OCI-LY3 (cell line): ENCODE measurements at regions not wholly inside any gene's neighbourhood (a gene's known extent, or its start where the extent isn't known, plus 50 kb on each side); places are given as distances from the start of the nearest gene placed in this dataset.

ENCODE experiments used
- H2AFZ ChIP-seq: fragments of 200-600, 300-600 bp; shearing (Covaris generic); 2 replicates; pipeline ENCODE4 v1.6.0; 2014; ENCODE audit warnings: antibody characterized with exemption, low read depth, low read length
- H3K27ac ChIP-seq: fragments of 200-600, 300-600 bp; sonication (generic); 2 replicates; pipeline ENCODE4 v1.5.1; 2014; ENCODE audit warnings: mild to moderate bottlenecking, low read length, moderate library complexity, mixed read lengths
- H3K27me3 ChIP-seq: fragments of 200-600, 300-600 bp; sonication (generic); 2 replicates; pipeline ENCODE4 v1.6.1; 2014; ENCODE audit warnings: low read depth, low read length, mixed read lengths
- H3K36me3 ChIP-seq: fragments of 200-600, 300-600 bp; sonication (generic); replicated peaks from 2 replicates; pipeline ENCODE3; 2014; ENCODE audit warnings: low read depth, low read length, mixed read lengths
- H3K4me1 ChIP-seq: fragments of 300-600, 200-600 bp; sonication (generic); 2 replicates; pipeline ENCODE4 v1.6.1; 2014; ENCODE audit warnings: low read length, mixed read lengths
- H3K4me2 ChIP-seq: fragments of 200-600, 300-600 bp; sonication (generic); 2 replicates; pipeline ENCODE4 v1.6.1; 2014; ENCODE audit warnings: low read length, mixed read lengths
- H3K4me3 ChIP-seq: fragments of 300-600, 200-600 bp; sonication (generic); 2 replicates; pipeline ENCODE4 v1.5.1; 2014; ENCODE audit warnings: antibody characterized with exemption, mild to moderate bottlenecking, low read length, moderate library complexity
- H3K79me2 ChIP-seq: fragments of 300-600, 200-600 bp; shearing (Covaris generic); 2 replicates; pipeline ENCODE4 v1.6.1; 2014; ENCODE audit warnings: mild to moderate bottlenecking, low read length, mixed read lengths
- H3K9ac ChIP-seq: fragments of 300-600, 200-600 bp; shearing (Covaris generic); 2 replicates; pipeline ENCODE4 v1.6.0; 2014; ENCODE audit warnings: mild to moderate bottlenecking, low read length, moderate library complexity
- H3K9me3 ChIP-seq: fragments of 200-600, 300-600 bp; shearing (Covaris generic); 2 replicates; pipeline ENCODE4 v1.6.1; 2014; ENCODE audit warnings: low read length, mixed read lengths; ENCODE audit not compliant: insufficient read depth
- H4K20me1 ChIP-seq: fragments of 200-600, 300-600 bp; sonication (generic); 2 replicates; pipeline ENCODE4 v1.6.1; 2016; ENCODE audit warnings: low read length, mixed read lengths; ENCODE audit not compliant: insufficient read depth
- EZH2phosphoT487 ChIP-seq: fragments of 200-600 bp; shearing (Covaris generic); IDR thresholded peaks from 2 replicates; pipeline ENCODE4 v1.6.1; 2018; ENCODE audit warnings: antibody characterized with exemption, mixed run types, low read depth
- TF ChIP-seq, protein P1 (sequence below): fragments of 200-600, 300-600 bp; sonication (generic); IDR thresholded peaks from 2 replicates; pipeline ENCODE4 v1.5.1; 2014; ENCODE audit warnings: antibody characterized with exemption, low read length, low read depth

DNA sequence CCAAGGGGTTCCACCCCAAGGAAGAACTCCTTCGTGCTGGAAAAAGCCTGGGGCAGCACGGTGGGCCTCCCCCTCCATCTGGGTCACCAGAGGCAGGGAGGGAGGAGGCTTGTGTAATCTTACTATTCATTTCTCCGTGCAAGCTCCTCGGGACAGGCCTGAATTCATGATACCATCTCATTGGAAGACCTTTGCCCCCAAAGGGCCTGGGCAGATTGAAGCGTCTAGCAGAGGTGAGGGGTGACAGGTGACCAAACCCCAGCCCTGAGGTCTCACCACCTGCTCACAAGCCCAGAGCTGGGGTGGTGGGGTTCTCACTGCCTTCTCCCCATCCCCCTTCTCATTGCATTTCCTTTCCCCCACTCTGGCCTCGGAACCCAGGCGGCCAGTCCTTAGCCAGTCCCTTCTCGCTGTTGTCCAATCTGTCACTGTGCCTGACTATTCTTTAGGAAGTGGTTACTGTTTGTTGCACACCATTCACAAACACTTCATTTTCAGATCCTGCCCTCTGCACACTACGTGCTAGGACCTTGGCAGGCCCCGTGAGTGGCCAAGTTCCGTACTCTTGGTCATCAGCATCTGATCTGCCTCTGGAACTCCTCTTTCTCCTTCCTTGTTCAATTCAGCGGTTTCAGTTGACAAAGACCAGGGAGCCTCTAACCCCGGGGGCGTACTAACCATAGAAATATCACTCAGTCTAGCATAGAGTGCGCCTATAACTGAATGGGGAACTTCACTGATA, 137.1 kb downstream of the LY86 start:
- Histone ChIP-seq H4K20me1 (no peaks in the 10 kb centered on the region), H3K79me2 (no peaks in the 10 kb centered on the region), H3K36me3 (no peaks in the 10 kb centered on the region), H3K9me3 (no peaks in the 10 kb centered on the region), H3K4me2 (no peak overlapping the region), H3K4me1 (peaks cover 9% of the 10 kb centered on the region), H2AFZ (no peak overlapping the region), H3K4me3 (no peak overlapping the region), H3K27ac (no peak overlapping the region), H3K27me3 (peaks cover 8% of the 10 kb centered on the region; the same call in 1 of the 2 replicates), H3K9ac (no peak overlapping the region)
- TF ChIP-seq, protein P1, sequence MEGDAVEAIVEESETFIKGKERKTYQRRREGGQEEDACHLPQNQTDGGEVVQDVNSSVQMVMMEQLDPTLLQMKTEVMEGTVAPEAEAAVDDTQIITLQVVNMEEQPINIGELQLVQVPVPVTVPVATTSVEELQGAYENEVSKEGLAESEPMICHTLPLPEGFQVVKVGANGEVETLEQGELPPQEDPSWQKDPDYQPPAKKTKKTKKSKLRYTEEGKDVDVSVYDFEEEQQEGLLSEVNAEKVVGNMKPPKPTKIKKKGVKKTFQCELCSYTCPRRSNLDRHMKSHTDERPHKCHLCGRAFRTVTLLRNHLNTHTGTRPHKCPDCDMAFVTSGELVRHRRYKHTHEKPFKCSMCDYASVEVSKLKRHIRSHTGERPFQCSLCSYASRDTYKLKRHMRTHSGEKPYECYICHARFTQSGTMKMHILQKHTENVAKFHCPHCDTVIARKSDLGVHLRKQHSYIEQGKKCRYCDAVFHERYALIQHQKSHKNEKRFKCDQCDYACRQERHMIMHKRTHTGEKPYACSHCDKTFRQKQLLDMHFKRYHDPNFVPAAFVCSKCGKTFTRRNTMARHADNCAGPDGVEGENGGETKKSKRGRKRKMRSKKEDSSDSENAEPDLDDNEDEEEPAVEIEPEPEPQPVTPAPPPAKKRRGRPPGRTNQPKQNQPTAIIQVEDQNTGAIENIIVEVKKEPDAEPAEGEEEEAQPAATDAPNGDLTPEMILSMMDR, result no peak
- no peak for TF ChIP-seq EZH2phosphoT487

DNA sequence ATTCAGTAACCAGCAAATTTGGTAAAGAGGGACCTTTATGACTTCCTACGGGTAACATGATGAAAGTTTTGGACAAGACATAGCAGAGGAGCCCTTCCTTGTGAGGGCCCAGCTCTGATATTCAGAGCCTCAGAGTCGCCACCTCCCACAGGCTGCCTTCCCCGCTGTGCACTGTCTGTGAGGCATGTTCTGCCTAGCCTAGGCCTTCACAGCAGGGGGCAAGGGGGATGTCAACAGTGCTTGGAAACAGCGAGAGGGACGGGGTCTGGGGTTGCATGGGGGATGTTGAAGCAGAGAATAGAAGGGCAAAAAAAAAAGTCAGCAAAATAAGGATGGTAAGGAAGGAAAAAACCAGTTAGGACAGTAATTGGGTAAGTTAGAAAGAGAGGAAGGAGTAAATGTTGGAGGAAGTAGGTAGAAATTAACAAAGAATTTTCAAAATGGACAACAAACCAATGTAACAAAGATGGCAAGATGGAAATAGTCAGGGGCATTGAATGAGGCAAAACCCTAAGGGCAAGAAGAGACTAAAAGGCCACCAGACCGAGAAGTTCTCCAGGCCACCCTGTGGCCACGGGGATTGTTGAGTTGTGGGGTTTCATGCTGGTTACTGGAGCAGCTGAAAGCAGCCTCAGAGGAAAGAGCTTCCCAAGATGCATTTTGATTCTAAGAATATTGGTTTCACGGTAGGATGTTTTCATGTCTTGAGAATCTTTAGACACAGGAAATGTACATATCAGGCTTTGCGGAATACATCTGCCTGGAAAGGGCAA, 139.8 kb downstream of the LY86 start:
- Histone ChIP-seq H3K4me3 (no peak overlapping the region), H3K9ac (no peak overlapping the region), H3K9me3 (no peaks in the 10 kb centered on the region), H3K4me2 (no peak overlapping the region), H3K79me2 (no peaks in the 10 kb centered on the region), H3K27me3 (peaks cover 15% of the 10 kb centered on the region), H3K4me1 (peaks cover 9% of the 10 kb centered on the region), H3K36me3 (no peaks in the 10 kb centered on the region), H4K20me1 (no peaks in the 10 kb centered on the region), H3K27ac (no peak overlapping the region), H2AFZ (no peak overlapping the region)
- TF ChIP-seq, protein P1, result no peak
- no peak for TF ChIP-seq EZH2phosphoT487

DNA sequence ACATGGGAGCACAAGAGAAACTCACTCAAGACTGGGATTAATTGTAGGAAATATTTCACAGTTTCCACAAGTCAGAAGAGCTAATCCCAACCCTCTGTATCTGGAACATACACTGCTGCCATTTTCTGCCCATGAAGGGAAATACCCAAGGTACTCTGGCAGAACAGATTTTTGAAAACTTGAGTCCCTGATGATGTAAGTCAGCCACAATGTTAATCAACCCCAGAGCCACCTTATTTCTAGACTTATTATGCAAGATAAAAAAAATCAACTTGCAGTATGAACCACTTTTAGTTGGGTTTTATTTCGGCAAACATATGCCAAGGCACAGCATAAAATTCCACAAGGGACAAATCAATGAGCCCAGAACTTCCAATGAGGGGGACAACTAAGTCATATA, 141.5 kb downstream of the LY86 start:
- H3K4me2 ChIP-seq, result no peak overlapping the region; the same call in 1 of the 2 replicates

DNA sequence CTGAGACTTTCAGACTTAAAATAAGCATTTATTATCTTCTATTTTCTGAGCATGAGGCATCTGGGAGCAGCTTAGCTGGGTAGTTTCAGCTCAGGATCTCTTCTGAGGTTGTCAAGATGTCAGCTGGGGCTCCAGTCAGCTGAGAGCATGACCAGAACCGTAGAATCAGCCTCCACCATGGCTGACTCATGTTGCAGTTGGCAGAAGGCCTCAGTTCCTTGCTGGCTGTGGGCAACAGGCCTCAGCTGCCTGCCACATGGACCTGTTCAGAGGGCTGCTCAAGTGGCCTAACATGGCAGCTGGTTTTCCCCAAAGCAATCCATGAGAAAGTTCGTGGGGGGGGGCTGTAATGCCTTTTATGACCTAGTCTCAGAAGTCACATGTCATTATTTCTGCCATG, 142.3 kb downstream of the LY86 start:
- TF ChIP-seq, protein P1, result no peak
- no peak for TF ChIP-seq EZH2phosphoT487
- no peaks in the 10 kb centered on the region for H4K20me1 ChIP-seq
- H3K27me3 ChIP-seq, result peaks cover 23% of the 10 kb centered on the region
- H3K4me2 ChIP-seq, result no peak overlapping the region
- H3K27ac ChIP-seq, result no peak overlapping the region
- no peaks in the 10 kb centered on the region for H3K9me3 ChIP-seq
- no peak overlapping the region for H3K9ac ChIP-seq
- H3K36me3 ChIP-seq, result no peaks in the 10 kb centered on the region
- H3K4me3 ChIP-seq, result no peak overlapping the region
- no peaks in the 10 kb centered on the region for H3K79me2 ChIP-seq
- H3K4me1 ChIP-seq, result peaks cover 5% of the 10 kb centered on the region
- no peak overlapping the region for H2AFZ ChIP-seq

More for the DNA sequence above, 141.5 kb downstream of the LY86 start:
- no peaks in the 10 kb centered on the region for H4K20me1 ChIP-seq
- H3K4me3 ChIP-seq, result no peak overlapping the region
- peaks cover 5% of the 10 kb centered on the region for H3K4me1 ChIP-seq
- H2AFZ ChIP-seq, result no peak overlapping the region
- H3K9ac ChIP-seq, result no peak overlapping the region
- H3K27ac ChIP-seq, result no peak overlapping the region
- no peaks in the 10 kb centered on the region for H3K36me3 ChIP-seq
- peaks cover 20% of the 10 kb centered on the region for H3K27me3 ChIP-seq
- no peaks in the 10 kb centered on the region for H3K79me2 ChIP-seq
- TF ChIP-seq, protein P1, result no peak
- no peak for TF ChIP-seq EZH2phosphoT487
- H3K9me3 ChIP-seq, result no peaks in the 10 kb centered on the region
